ENCODE measurements at regions not wholly inside any gene's neighbourhood (a gene's known extent, or its start where the extent isn't known, plus 50 kb on each side); places are given as distances from the start of the nearest gene placed in this dataset.

GRCh38 chr6:156174031-156174890, 602.9 kb upstream of the ARID1B start:
- no peak for DNase-seq
- H3K36me3 ChIP-seq (ENCODE audit: control insufficient read depth, insufficient read depth, low read length), result no peaks in the 10 kb centered on the region
- no peak overlapping the region for H3K4me3 ChIP-seq (ENCODE audit: low read length)
- no peaks in the 10 kb centered on the region for H3K27me3 ChIP-seq (ENCODE audit: control insufficient read depth, insufficient read depth, low read length)
- no peaks in the 10 kb centered on the region for H3K4me1 ChIP-seq (ENCODE audit: control insufficient read depth, insufficient read depth, low read length)
- H3K27ac ChIP-seq (ENCODE audit: low read length), result no peak overlapping the region
- WGBS (ENCODE audit: insufficient coverage, low lambda C conversion rate), result 98% methylated on average over 7 of the region's 11 CpGs
- H3K9me3 ChIP-seq (ENCODE audit: control insufficient read depth, low read depth, low read length), result no peaks in the 10 kb centered on the region

- no peaks in the 10 kb centered on the region for H3K27me3 ChIP-seq (ENCODE audit: control insufficient read depth, insufficient read depth, low read length)
- no peak overlapping the region for H3K4me3 ChIP-seq (ENCODE audit: low read length)
- no peak overlapping the region for H3K27ac ChIP-seq (ENCODE audit: low read length)
- H3K4me1 ChIP-seq (ENCODE audit: control insufficient read depth, insufficient read depth, low read length), result no peaks in the 10 kb centered on the region
- WGBS (ENCODE audit: insufficient coverage, low lambda C conversion rate), result no CpG with 5 or more reads among the region's 1 CpG
- no peaks in the 10 kb centered on the region for H3K36me3 ChIP-seq (ENCODE audit: control insufficient read depth, insufficient read depth, low read length)
- no peaks in the 10 kb centered on the region for H3K9me3 ChIP-seq (ENCODE audit: control insufficient read depth, low read depth, low read length)
- no peak for DNase-seq
Measured at GRCh38 chr6:156169371-156169770, 607.8 kb upstream of the ARID1B start.

- H3K36me3 ChIP-seq (ENCODE audit: control insufficient read depth, insufficient read depth, low read length), result no peaks in the 10 kb centered on the region
- H3K4me3 ChIP-seq (ENCODE audit: low read length), result no peak overlapping the region
- H3K27ac ChIP-seq (ENCODE audit: low read length), result no peak overlapping the region
- H3K27me3 ChIP-seq (ENCODE audit: control insufficient read depth, insufficient read depth, low read length), result no peaks in the 10 kb centered on the region
- no CpG with 5 or more reads among the region's 7 CpGs for whole genome bisulfite sequencing (ENCODE audit: insufficient coverage, low lambda C conversion rate)
- DNase-seq, result peak; percentile 4 to 17
- H3K4me1 ChIP-seq (ENCODE audit: control insufficient read depth, insufficient read depth, low read length), result no peaks in the 10 kb centered on the region
- no peaks in the 10 kb centered on the region for H3K9me3 ChIP-seq (ENCODE audit: control insufficient read depth, low read depth, low read length)
Measured at GRCh38 chr6:156167625-156168071, 609.5 kb upstream of the ARID1B start.

GRCh38 chr6:156167016-156167624, 610.1 kb upstream of the ARID1B start:
- no peak overlapping the region for H3K4me3 ChIP-seq (ENCODE audit: low read length)
- WGBS (ENCODE audit: insufficient coverage, low lambda C conversion rate), result no CpG with 5 or more reads among the region's 7 CpGs
- DNase-seq, result peak; percentile 6 to 8

GRCh38 chr6:156166093-156166492, 611.1 kb upstream of the ARID1B start:
- WGBS (ENCODE audit: insufficient coverage, low lambda C conversion rate), result 100% methylated on average over 1 of the region's 4 CpGs
- H3K4me1 ChIP-seq (ENCODE audit: control insufficient read depth, insufficient read depth, low read length), result no peaks in the 10 kb centered on the region
- no peaks in the 10 kb centered on the region for H3K9me3 ChIP-seq (ENCODE audit: control insufficient read depth, low read depth, low read length)
- H3K4me3 ChIP-seq (ENCODE audit: low read length), result no peak overlapping the region
- no peak for DNase-seq
- H3K27me3 ChIP-seq (ENCODE audit: control insufficient read depth, insufficient read depth, low read length), result no peaks in the 10 kb centered on the region
- H3K36me3 ChIP-seq (ENCODE audit: control insufficient read depth, insufficient read depth, low read length), result no peaks in the 10 kb centered on the region
- no peak overlapping the region for H3K27ac ChIP-seq (ENCODE audit: low read length)

More at GRCh38 chr6:156167016-156167624, 610.1 kb upstream of the ARID1B start:
- Histone ChIP-seq H3K27ac (ENCODE audit: low read length) (peak overlapping the region; percentile 2), H3K27me3 (ENCODE audit: control insufficient read depth, insufficient read depth, low read length) (no peaks in the 10 kb centered on the region), H3K36me3 (ENCODE audit: control insufficient read depth, insufficient read depth, low read length) (no peaks in the 10 kb centered on the region), H3K9me3 (ENCODE audit: control insufficient read depth, low read depth, low read length) (no peaks in the 10 kb centered on the region), H3K4me1 (ENCODE audit: control insufficient read depth, insufficient read depth, low read length) (no peaks in the 10 kb centered on the region)

- WGBS (ENCODE audit: insufficient coverage, low lambda C conversion rate), result 83% methylated on average over 1 of the region's 4 CpGs
- no peaks in the 10 kb centered on the region for H3K4me1 ChIP-seq (ENCODE audit: control insufficient read depth, insufficient read depth, low read length)
- no peaks in the 10 kb centered on the region for H3K36me3 ChIP-seq (ENCODE audit: control insufficient read depth, insufficient read depth, low read length)
- DNase-seq, result no peak
- H3K27me3 ChIP-seq (ENCODE audit: control insufficient read depth, insufficient read depth, low read length), result no peaks in the 10 kb centered on the region
- H3K27ac ChIP-seq (ENCODE audit: low read length), result no peak overlapping the region
- H3K4me3 ChIP-seq (ENCODE audit: low read length), result no peak overlapping the region
- no peaks in the 10 kb centered on the region for H3K9me3 ChIP-seq (ENCODE audit: control insufficient read depth, low read depth, low read length)
Measured at GRCh38 chr6:156164701-156165452, 612.3 kb upstream of the ARID1B start.

- Histone ChIP-seq H3K27ac (ENCODE audit: low read length) (no peak overlapping the region), H3K27me3 (ENCODE audit: control insufficient read depth, insufficient read depth, low read length) (no peaks in the 10 kb centered on the region), H3K4me1 (ENCODE audit: control insufficient read depth, insufficient read depth, low read length) (no peaks in the 10 kb centered on the region), H3K36me3 (ENCODE audit: control insufficient read depth, insufficient read depth, low read length) (no peaks in the 10 kb centered on the region), H3K9me3 (ENCODE audit: control insufficient read depth, low read depth, low read length) (no peaks in the 10 kb centered on the region), H3K4me3 (ENCODE audit: low read length) (no peak overlapping the region)
- no peak for DNase-seq
- 83% methylated on average over 1 of the region's 2 CpGs for WGBS (ENCODE audit: insufficient coverage, low lambda C conversion rate)
Measured at GRCh38 chr6:156163311-156163710, 613.9 kb upstream of the ARID1B start.

- H3K9me3 ChIP-seq (ENCODE audit: control insufficient read depth, low read depth, low read length), result no peaks in the 10 kb centered on the region
- H3K27me3 ChIP-seq (ENCODE audit: control insufficient read depth, insufficient read depth, low read length), result no peaks in the 10 kb centered on the region
- DNase-seq, result no peak
- no peaks in the 10 kb centered on the region for H3K4me1 ChIP-seq (ENCODE audit: control insufficient read depth, insufficient read depth, low read length)
- no peak overlapping the region for H3K27ac ChIP-seq (ENCODE audit: low read length)
- 80% methylated on average over 2 of the region's 3 CpGs for WGBS (ENCODE audit: insufficient coverage, low lambda C conversion rate)
- H3K4me3 ChIP-seq (ENCODE audit: low read length), result no peak overlapping the region
- no peaks in the 10 kb centered on the region for H3K36me3 ChIP-seq (ENCODE audit: control insufficient read depth, insufficient read depth, low read length)
Measured at GRCh38 chr6:156161471-156161870, 615.7 kb upstream of the ARID1B start.

GRCh38 chr6:156160795-156161165, 616.4 kb upstream of the ARID1B start:
- Histone ChIP-seq H3K36me3 (ENCODE audit: control insufficient read depth, insufficient read depth, low read length) (no peaks in the 10 kb centered on the region), H3K4me3 (ENCODE audit: low read length) (no peak overlapping the region), H3K27me3 (ENCODE audit: control insufficient read depth, insufficient read depth, low read length) (no peaks in the 10 kb centered on the region), H3K4me1 (ENCODE audit: control insufficient read depth, insufficient read depth, low read length) (no peaks in the 10 kb centered on the region), H3K9me3 (ENCODE audit: control insufficient read depth, low read depth, low read length) (no peaks in the 10 kb centered on the region), H3K27ac (ENCODE audit: low read length) (no peak overlapping the region)
- WGBS (ENCODE audit: insufficient coverage, low lambda C conversion rate), result 65% methylated on average over 3 of the region's 3 CpGs
- DNase-seq, result no peak

GRCh38 chr6:156160007-156160794, 617.0 kb upstream of the ARID1B start:
- WGBS (ENCODE audit: insufficient coverage, low lambda C conversion rate), result 100% methylated on average over 2 of the region's 3 CpGs

More at GRCh38 chr6:156160007-156160794, 617.0 kb upstream of the ARID1B start:
- no peak overlapping the region for H3K27ac ChIP-seq (ENCODE audit: low read length)
- H3K27me3 ChIP-seq (ENCODE audit: control insufficient read depth, insufficient read depth, low read length), result no peaks in the 10 kb centered on the region
- no peak overlapping the region for H3K4me3 ChIP-seq (ENCODE audit: low read length)
- H3K4me1 ChIP-seq (ENCODE audit: control insufficient read depth, insufficient read depth, low read length), result no peaks in the 10 kb centered on the region
- no peaks in the 10 kb centered on the region for H3K36me3 ChIP-seq (ENCODE audit: control insufficient read depth, insufficient read depth, low read length)
- DNase-seq, result no peak
- H3K9me3 ChIP-seq (ENCODE audit: control insufficient read depth, low read depth, low read length), result no peaks in the 10 kb centered on the region

All from large intestine (tissue), 3 donors.